HFFc6 (cell line): ENCODE measurements at regions not wholly inside any gene's neighbourhood (a gene's known extent, or its start where the extent isn't known, plus 50 kb on each side); places are given as distances from the start of the nearest gene placed in this dataset.

Source experiments
- DNase-seq: peaks from one replicate; pipeline ENCODE4 v3.0.0-alpha.2; 2018
- H3K27ac Mint-ChIP-seq: 2 replicates; pipeline ENCODE4 v1.8.0; 2020; ENCODE audit warnings: mild to moderate bottlenecking, mixed read lengths
- H3K27me3 Mint-ChIP-seq: 2 replicates; pipeline ENCODE4 v1.8.0; 2021; ENCODE audit warnings: mild to moderate bottlenecking, moderate library complexity, mixed read lengths; ENCODE audit not compliant: insufficient read depth
- H3K36me3 Mint-ChIP-seq: 2 replicates; pipeline ENCODE4 v1.8.0; 2021; ENCODE audit warnings: low read depth, mixed read lengths
- H3K4me1 Mint-ChIP-seq: 2 replicates; pipeline ENCODE4 v1.8.0; 2020; ENCODE audit warnings: low read depth, mixed read lengths
- H3K4me3 Mint-ChIP-seq: 2 replicates; pipeline ENCODE4 v1.8.0; 2020; ENCODE audit warnings: mild to moderate bottlenecking, moderate library complexity, mixed read lengths
- H3K9me3 Mint-ChIP-seq: 2 replicates; pipeline ENCODE4 v1.8.0; 2020; ENCODE audit warnings: mild to moderate bottlenecking, mixed read lengths
- CTCF ChIP-seq: fragments of 200-600 bp; sonication (generic); IDR thresholded peaks from 2 replicates; pipeline ENCODE4 v1.5.0; 2021; ENCODE audit warnings: antibody characterized with exemption, mild to moderate bottlenecking

GRCh38 chr18:78814766-78815165 is 164.9 kb upstream of the SALL3 start:
- Mint-ChIP-seq H3K4me1 (no peaks in the 10 kb centered on the region), H3K27me3 (no peaks in the 10 kb centered on the region; the same call in 1 of the 2 replicates), H3K9me3 (peaks cover 55% of the 10 kb centered on the region), H3K4me3 (no peak overlapping the region), H3K36me3 (peaks cover 5% of the 10 kb centered on the region), H3K27ac (no peak overlapping the region)
- no peak for TF ChIP-seq CTCF
- DNase-seq = no peak

- Mint-ChIP-seq H3K27me3 (peaks cover 2% of the 10 kb centered on the region; the same call in 1 of the 2 replicates), H3K36me3 (no peaks in the 10 kb centered on the region; the same call in 1 of the 2 replicates), H3K9me3 (peaks cover 44% of the 10 kb centered on the region), H3K27ac (no peak overlapping the region), H3K4me1 (no peaks in the 10 kb centered on the region), H3K4me3 (no peak overlapping the region)
- no peak for DNase-seq
- no peak for TF ChIP-seq CTCF
These were observed 163.5 kb upstream of the SALL3 start for GRCh38 chr18:78816114-78816513.

GRCh38 chr18:78816916-78817315 is 162.7 kb upstream of the SALL3 start:
- Mint-ChIP-seq H3K4me3 (no peak overlapping the region), H3K36me3 (no peaks in the 10 kb centered on the region; the same call in 1 of the 2 replicates), H3K4me1 (no peaks in the 10 kb centered on the region), H3K9me3 (peaks cover 44% of the 10 kb centered on the region), H3K27me3 (peaks cover 7% of the 10 kb centered on the region; the same call in 1 of the 2 replicates), H3K27ac (no peak overlapping the region)
- no peak for TF ChIP-seq CTCF
- no peak for DNase-seq

- no peaks in the 10 kb centered on the region for H3K4me1 Mint-ChIP-seq
- no peak overlapping the region for H3K4me3 Mint-ChIP-seq
- no peaks in the 10 kb centered on the region for H3K36me3 Mint-ChIP-seq
- DNase-seq = no peak
- no peak for TF ChIP-seq CTCF
- H3K27ac Mint-ChIP-seq = no peak overlapping the region
- peaks cover 7% of the 10 kb centered on the region; the same call in 1 of the 2 replicates for H3K27me3 Mint-ChIP-seq
- peaks cover 44% of the 10 kb centered on the region for H3K9me3 Mint-ChIP-seq
These were observed 161.1 kb upstream of the SALL3 start for GRCh38 chr18:78818495-78818894.

GRCh38 chr18:78818961-78819360 is 160.7 kb upstream of the SALL3 start:
- Mint-ChIP-seq H3K4me3 (no peak overlapping the region), H3K9me3 (peaks cover 48% of the 10 kb centered on the region), H3K4me1 (no peaks in the 10 kb centered on the region), H3K27ac (no peak overlapping the region), H3K27me3 (peaks cover 7% of the 10 kb centered on the region; the same call in 1 of the 2 replicates), H3K36me3 (no peaks in the 10 kb centered on the region)
- TF ChIP-seq CTCF = no peak
- no peak for DNase-seq
